ENCODE measurements at regions not wholly inside any gene's neighbourhood (a gene's known extent, or its start where the extent isn't known, plus 50 kb on each side); places are given as distances from the start of the nearest gene placed in this dataset.
"Not testable (repeated sequence)": the region's sequence is repeated elsewhere in the genome, so short reads cannot be mapped to it uniquely, and the experiment has no call there.

GRCh38 chr6:6878887-6879585 lies 228.7 kb upstream of the RREB1 start:
- no peak overlapping the region for H2AFZ ChIP-seq (ENCODE audit: low read length)
- POLR2A ChIA-PET = no interaction called here

GRCh38 chr6:6879586-6879974 lies 228.2 kb upstream of the RREB1 start:
- H3K4me1 ChIP-seq (ENCODE audit: insufficient read depth, low read length, poor library complexity, severe bottlenecking); intact Hi-C loops (cut with micrococcal nuclease; ENCODE audit: unreplicated experiment); H3K36me3 ChIP-seq (ENCODE audit: insufficient read depth, low read length); POLR2A ChIA-PET; H2AFZ ChIP-seq (ENCODE audit: low read length); H3K9me3 ChIP-seq (ENCODE audit: low read length); H3K9me2 ChIP-seq (ENCODE audit: insufficient read depth, low read length); H4K20me1 ChIP-seq (ENCODE audit: insufficient read depth, low read length); H3K27ac ChIP-seq (ENCODE audit: low read depth, low read length, poor library complexity, severe bottlenecking); CTCF ChIA-PET (ENCODE audit: unreplicated experiment); H3K4me3 ChIP-seq (ENCODE audit: low read depth, low read length, poor library complexity, severe bottlenecking); DNase-seq (ENCODE audit: low spot score); H3K4me2 ChIP-seq (ENCODE audit: low read length); H3K79me2 ChIP-seq (ENCODE audit: insufficient read depth, low read depth, low read length); BruUV-seq (replicated peaks): not testable (repeated sequence)

More at GRCh38 chr6:6878887-6879585, 228.7 kb upstream of the RREB1 start:
- TF ChIP-seq CTCF (conservative IDR thresholded peaks at IDR 0.05; ENCODE audit: low read length) (no peak), EZH2phosphoT487 (IDR thresholded peaks at IDR 0.05; ENCODE audit: borderline replicate concordance, low read depth, low read length) (no peak)
- no peak overlapping the region for H3K27ac ChIP-seq (ENCODE audit: low read depth, low read length, poor library complexity, severe bottlenecking)
- no peaks in the 10 kb centered on the region for H3K9me2 ChIP-seq (ENCODE audit: insufficient read depth, low read length)
- intact Hi-C loops (cut with micrococcal nuclease; ENCODE audit: unreplicated experiment) = no loop called here
- DNase-seq (ENCODE audit: low spot score) = no peak
- no peaks in the 10 kb centered on the region for H3K36me3 ChIP-seq (ENCODE audit: insufficient read depth, low read length)
- no peak overlapping the region for H3K4me3 ChIP-seq (ENCODE audit: low read depth, low read length, poor library complexity, severe bottlenecking)
- H3K4me1 ChIP-seq (ENCODE audit: insufficient read depth, low read length, poor library complexity, severe bottlenecking) = no peaks in the 10 kb centered on the region
- H3K4me2 ChIP-seq (ENCODE audit: low read length) = no peak overlapping the region
- no peaks in the 10 kb centered on the region for H4K20me1 ChIP-seq (ENCODE audit: insufficient read depth, low read length)
- no TSS peak for BruUV-seq (replicated peaks)
- H3K9me3 ChIP-seq (ENCODE audit: low read length) = no peaks in the 10 kb centered on the region
- CTCF ChIA-PET (ENCODE audit: unreplicated experiment) = no interaction called here
- H3K79me2 ChIP-seq (ENCODE audit: insufficient read depth, low read depth, low read length) = no peaks in the 10 kb centered on the region

GRCh38 chr6:6880745-6881437 lies 226.9 kb upstream of the RREB1 start:
- TF ChIP-seq EZH2phosphoT487 (IDR thresholded peaks at IDR 0.05; ENCODE audit: borderline replicate concordance, low read depth, low read length) = no peak
- no peak for TF ChIP-seq CTCF (conservative IDR thresholded peaks at IDR 0.05; ENCODE audit: low read length)
- ChIA-PET CTCF (ENCODE audit: unreplicated experiment) (no interaction called here), POLR2A (interaction anchor here (0.6 to 0.8 kb wide), 3 partner anchors 12 to 1800 kb away, joined by 3 to 4 read pairs (median 3); no protein-coding TSS in a partner anchor)
- no peak overlapping the region for H3K4me3 ChIP-seq (ENCODE audit: low read depth, low read length, poor library complexity, severe bottlenecking)
- no peak overlapping the region for H3K27ac ChIP-seq (ENCODE audit: low read depth, low read length, poor library complexity, severe bottlenecking)
- no peaks in the 10 kb centered on the region for H3K79me2 ChIP-seq (ENCODE audit: insufficient read depth, low read depth, low read length)
- intact Hi-C loops (cut with micrococcal nuclease; ENCODE audit: unreplicated experiment) = no loop called here
- no peaks in the 10 kb centered on the region for H3K4me1 ChIP-seq (ENCODE audit: insufficient read depth, low read length, poor library complexity, severe bottlenecking)
- H2AFZ ChIP-seq (ENCODE audit: low read length) = no peak overlapping the region
- no peaks in the 10 kb centered on the region for H3K36me3 ChIP-seq (ENCODE audit: insufficient read depth, low read length)
- no peaks in the 10 kb centered on the region for H3K9me2 ChIP-seq (ENCODE audit: insufficient read depth, low read length)
- no TSS peak for BruUV-seq (replicated peaks)
- no peaks in the 10 kb centered on the region for H4K20me1 ChIP-seq (ENCODE audit: insufficient read depth, low read length)
- no peak overlapping the region for H3K4me2 ChIP-seq (ENCODE audit: low read length)
- no peak for DNase-seq (ENCODE audit: low spot score)
- H3K9me3 ChIP-seq (ENCODE audit: low read length) = no peaks in the 10 kb centered on the region
